ENCODE measurements at regions not wholly inside any gene's neighbourhood (a gene's known extent, or its start where the extent isn't known, plus 50 kb on each side); places are given as distances from the start of the nearest gene placed in this dataset.

DNA sequence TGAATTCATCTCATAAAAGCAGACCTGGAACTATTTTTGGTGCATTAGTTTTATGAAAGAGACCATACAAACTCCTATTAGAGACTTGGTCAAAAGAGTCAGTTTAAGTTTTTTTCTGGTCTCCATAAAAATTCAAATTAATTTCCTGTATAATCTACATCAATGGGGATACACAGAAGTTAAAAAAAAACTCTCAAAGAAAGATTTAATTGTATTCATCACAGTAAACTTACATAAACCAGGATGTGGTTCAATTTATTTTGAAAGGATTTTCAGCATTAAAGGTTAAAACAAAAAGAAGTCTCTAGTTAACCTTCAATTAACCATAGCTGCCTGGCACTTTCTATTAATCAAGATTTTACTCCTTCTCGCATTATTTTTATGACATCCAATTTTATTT is 530.3 kb upstream of the KCNMB2 start:
- TF ChIP-seq CTCF (conservative IDR thresholded peaks at IDR 0.05; ENCODE audit: low read length) (no peak), EZH2phosphoT487 (IDR thresholded peaks at IDR 0.05; ENCODE audit: borderline replicate concordance) (no peak)

Data from Loucy (cell line).